ENCODE measurements at regions not wholly inside any gene's neighbourhood (a gene's known extent, or its start where the extent isn't known, plus 50 kb on each side); places are given as distances from the start of the nearest gene placed in this dataset.

- Histone ChIP-seq H4K91ac (ENCODE audit: low read length) (no peak overlapping the region), H3K4me3 (ENCODE audit: insufficient read depth in 1 of 2, low read depth in 1 of 2, low read length in 2 of 2) (peak overlapping the region in 1 of 2 experiments; percentile 86), H3K23ac (ENCODE audit: low read length in 2 of 2) (no peak overlapping the region), H2BK15ac (ENCODE audit: low read depth, poor library complexity, severe bottlenecking) (peak overlapping the region; percentile 30), H3K79me1 (replicated peaks; ENCODE audit: low read length, poor library complexity, severe bottlenecking) (peaks cover 5% of the 10 kb centered on the region), H3K9me3 (ENCODE audit: control insufficient read depth, low read length) (no peaks in the 10 kb centered on the region), H3K4me1 (ENCODE audit: control insufficient read depth, insufficient read depth, low read depth, low read length) (peaks cover 4% of the 10 kb centered on the region), H2BK12ac (ENCODE audit: low read length in 2 of 2) (no peak overlapping the region), H3K4me2 (ENCODE audit: low read length, poor library complexity, severe bottlenecking) (peak overlapping the region; percentile 98), H3K9ac (ENCODE audit: low read length) (peak overlapping the region; percentile 91), H4K8ac (ENCODE audit: low read length) (no peak overlapping the region), H3K27ac (ENCODE audit: low read length, poor library complexity, severe bottlenecking) (no peak overlapping the region), H3K14ac (ENCODE audit: low read length in 2 of 2) (no peak overlapping the region), H2BK120ac (ENCODE audit: low read depth, low read length) (no peak overlapping the region), H3K4ac (ENCODE audit: low read depth in 1 of 2, low read length in 2 of 2) (no peak overlapping the region), H3K36me3 (ENCODE audit: control insufficient read depth in 1 of 2, insufficient read depth in 2 of 2, low read depth in 1 of 2, low read length in 2 of 2) (no peaks in the 10 kb centered on the region), H2AFZ (ENCODE audit: low read depth, low read length) (no peak overlapping the region), H2AK5ac (ENCODE audit: low read length, severe bottlenecking) (no peak overlapping the region), H3K27me3 (ENCODE audit: control insufficient read depth in 1 of 2, insufficient read depth in 1 of 2, low read length in 2 of 2) (peaks cover 12% of the 10 kb centered on the region in 2 experiments), H2BK5ac (ENCODE audit: low read depth, low read length, poor library complexity, severe bottlenecking) (no peak overlapping the region), H3K18ac (ENCODE audit: low read depth in 1 of 2, low read length in 2 of 2) (no peak overlapping the region)
- DNase-seq = no peak
- WGBS = 41% methylated on average over 8 of the region's 8 CpGs
These were observed 77.2 kb upstream of the VGLL4 start for GRCh38 chr3:11720917-11721411.

GRCh38 chr3:11720304-11720898, 76.7 kb upstream of the VGLL4 start:
- no peak overlapping the region for H2AK5ac ChIP-seq (ENCODE audit: low read length, severe bottlenecking)
- no peak overlapping the region for H3K14ac ChIP-seq (ENCODE audit: low read length in 2 of 2)
- no peak overlapping the region for H3K23ac ChIP-seq (ENCODE audit: low read length in 2 of 2)
- H4K91ac ChIP-seq (ENCODE audit: low read length) = peak overlapping the region; percentile 39
- WGBS = under 1% methylated on average over 37 of the region's 51 CpGs
- peak overlapping the region; percentile 81 to 86 for H3K4me3 ChIP-seq (ENCODE audit: insufficient read depth in 1 of 2, low read depth in 1 of 2, low read length in 2 of 2)
- H4K8ac ChIP-seq (ENCODE audit: low read length) = peak overlapping the region; percentile 49
- H3K79me1 ChIP-seq (replicated peaks; ENCODE audit: low read length, poor library complexity, severe bottlenecking) = peaks cover 5% of the 10 kb centered on the region
- peak overlapping the region in 1 of 2 experiments; percentile 26 for H2BK12ac ChIP-seq (ENCODE audit: low read length in 2 of 2)
- DNase-seq = peak; percentile 81
- no peaks in the 10 kb centered on the region for H3K36me3 ChIP-seq (ENCODE audit: control insufficient read depth in 1 of 2, insufficient read depth in 2 of 2, low read depth in 1 of 2, low read length in 2 of 2)
- peak overlapping the region; percentile 70 to 82 for H3K18ac ChIP-seq (ENCODE audit: low read depth in 1 of 2, low read length in 2 of 2)
- H3K4me1 ChIP-seq (ENCODE audit: control insufficient read depth, insufficient read depth, low read depth, low read length) = peaks cover 4% of the 10 kb centered on the region
- H3K4ac ChIP-seq (ENCODE audit: low read depth in 1 of 2, low read length in 2 of 2) = no peak overlapping the region
- H3K27me3 ChIP-seq (ENCODE audit: control insufficient read depth in 1 of 2, insufficient read depth in 1 of 2, low read length in 2 of 2) = peaks cover 6 to 7% of the 10 kb centered on the region in 2 experiments
- H2BK15ac ChIP-seq (ENCODE audit: low read depth, poor library complexity, severe bottlenecking) = peak overlapping the region; percentile 30
- peak overlapping the region; percentile 93 for H2AFZ ChIP-seq (ENCODE audit: low read depth, low read length)
- H3K27ac ChIP-seq (ENCODE audit: low read length, poor library complexity, severe bottlenecking) = peak overlapping the region; percentile 25
- H3K9me3 ChIP-seq (ENCODE audit: control insufficient read depth, low read length) = no peaks in the 10 kb centered on the region
- peak overlapping the region; percentile 91 for H3K9ac ChIP-seq (ENCODE audit: low read length)
- H2BK120ac ChIP-seq (ENCODE audit: low read depth, low read length) = no peak overlapping the region
- no peak overlapping the region for H2BK5ac ChIP-seq (ENCODE audit: low read depth, low read length, poor library complexity, severe bottlenecking)
- H3K4me2 ChIP-seq (ENCODE audit: low read length, poor library complexity, severe bottlenecking) = peak overlapping the region; percentile 98

DNA sequence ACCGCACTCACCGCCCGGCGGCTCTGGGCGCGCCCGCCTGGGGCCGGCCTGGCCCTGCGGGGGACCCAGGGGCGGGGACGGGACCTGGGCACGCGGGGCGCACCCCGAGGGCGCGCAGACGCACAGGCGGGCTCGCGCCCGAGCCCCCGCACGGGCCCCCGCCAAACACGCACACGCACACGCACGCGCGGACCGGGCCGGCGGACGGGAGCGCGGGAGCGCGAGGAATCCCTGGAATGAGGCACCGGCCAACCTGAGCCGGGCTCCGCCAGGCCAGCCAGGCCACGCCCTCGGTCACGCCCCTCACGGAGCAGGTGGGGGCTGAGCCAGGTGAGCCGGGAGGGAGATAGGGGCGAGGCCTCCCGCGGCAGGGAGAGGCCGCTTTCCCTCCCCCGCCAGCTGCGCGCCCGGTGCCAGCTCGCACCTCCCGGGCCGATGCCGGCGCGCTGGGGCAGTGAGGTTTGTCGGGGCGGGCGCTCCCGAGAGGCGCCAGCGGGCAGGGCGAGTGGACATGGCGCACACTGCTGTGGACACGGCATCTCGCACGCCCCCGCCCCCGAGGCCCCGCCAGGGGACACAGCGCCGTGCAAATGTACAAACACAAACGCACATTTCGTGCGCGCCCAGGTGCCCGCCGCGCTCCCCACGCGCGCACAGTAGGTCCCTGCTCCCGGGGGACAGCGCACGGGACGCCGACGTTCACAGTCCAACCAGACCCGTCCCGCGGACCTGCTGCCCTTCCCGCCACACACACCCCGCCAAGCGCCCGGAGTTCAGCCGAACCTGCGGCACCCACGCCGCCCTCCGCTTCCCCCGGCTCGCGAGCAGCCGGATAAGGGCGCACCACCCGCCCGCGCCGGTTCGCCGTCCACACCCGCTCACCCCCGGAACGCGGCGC, 75.9 kb upstream of the VGLL4 start:
- DNase-seq = peak; percentile 48
- H2AFZ ChIP-seq (ENCODE audit: low read depth, low read length) = peak overlapping the region; percentile 93
- peak overlapping the region; percentile 91 for H3K9ac ChIP-seq (ENCODE audit: low read length)
- H3K4me1 ChIP-seq (ENCODE audit: control insufficient read depth, insufficient read depth, low read depth, low read length) = peaks cover 4% of the 10 kb centered on the region
- H4K8ac ChIP-seq (ENCODE audit: low read length) = peak overlapping the region; percentile 49
- H3K27me3 ChIP-seq (ENCODE audit: control insufficient read depth in 1 of 2, insufficient read depth in 1 of 2, low read length in 2 of 2) = peaks cover under 1 to 1% of the 10 kb centered on the region in 2 experiments
- peak overlapping the region; percentile 86 for H2BK15ac ChIP-seq (ENCODE audit: low read depth, poor library complexity, severe bottlenecking)
- H3K4ac ChIP-seq (ENCODE audit: low read depth in 1 of 2, low read length in 2 of 2) = peak overlapping the region in 1 of 2 experiments; percentile 13
- WGBS = under 1% methylated on average over 79 of the region's 121 CpGs
- no peak overlapping the region for H3K27ac ChIP-seq (ENCODE audit: low read length, poor library complexity, severe bottlenecking)
- peak overlapping the region; percentile 73 for H2BK120ac ChIP-seq (ENCODE audit: low read depth, low read length)
- H2AK5ac ChIP-seq (ENCODE audit: low read length, severe bottlenecking) = no peak overlapping the region
- peak overlapping the region; percentile 4 for H2BK5ac ChIP-seq (ENCODE audit: low read depth, low read length, poor library complexity, severe bottlenecking)
- peak overlapping the region; percentile 83 for H4K91ac ChIP-seq (ENCODE audit: low read length)
- peak overlapping the region; percentile 34 to 83 for H3K23ac ChIP-seq (ENCODE audit: low read length in 2 of 2)
- H3K4me3 ChIP-seq (ENCODE audit: insufficient read depth in 1 of 2, low read depth in 1 of 2, low read length in 2 of 2) = peak overlapping the region; percentile 81 to 86
- H3K9me3 ChIP-seq (ENCODE audit: control insufficient read depth, low read length) = no peaks in the 10 kb centered on the region
- peak overlapping the region; percentile 98 for H3K4me2 ChIP-seq (ENCODE audit: low read length, poor library complexity, severe bottlenecking)
- H3K79me1 ChIP-seq (replicated peaks; ENCODE audit: low read length, poor library complexity, severe bottlenecking) = peaks cover 6% of the 10 kb centered on the region
- peak overlapping the region in 1 of 2 experiments; percentile 5 for H3K14ac ChIP-seq (ENCODE audit: low read length in 2 of 2)
- H3K36me3 ChIP-seq (ENCODE audit: control insufficient read depth in 1 of 2, insufficient read depth in 2 of 2, low read depth in 1 of 2, low read length in 2 of 2) = no peaks in the 10 kb centered on the region
- H3K18ac ChIP-seq (ENCODE audit: low read depth in 1 of 2, low read length in 2 of 2) = peak overlapping the region; percentile 82 to 85
- peak overlapping the region in 1 of 2 experiments; percentile 52 for H2BK12ac ChIP-seq (ENCODE audit: low read length in 2 of 2)
